ENCODE measurements at regions not wholly inside any gene's neighbourhood (a gene's known extent, or its start where the extent isn't known, plus 50 kb on each side); places are given as distances from the start of the nearest gene placed in this dataset.

GRCh38 chr7:112669306-112669705, 120.9 kb downstream of the TMEM168 start:
- TF ChIP-seq DBP (CRISPR knock-in tag; IDR thresholded peaks at IDR 0.05; ENCODE audit: not compliant biosample characterization) (no peak), MXI1 (IDR thresholded peaks at IDR 0.05; ENCODE audit: borderline replicate concordance, low read depth, low read length) (no peak), FOXP4 (CRISPR knock-in tag; IDR thresholded peaks at IDR 0.05) (no peak)

GRCh38 chr7:112670193-112670592, 120.0 kb downstream of the TMEM168 start:
- no TSS peak for BruUV-seq (replicated peaks)
- no peak for ATAC-seq
- H3K27me3 ChIP-seq (ENCODE audit: control insufficient read depth in 1 of 2, insufficient read depth in 2 of 2, low read length in 2 of 2) = no peaks in the 10 kb centered on the region
- no peaks in the 10 kb centered on the region for H3K4me1 ChIP-seq (ENCODE audit: insufficient read depth, low read length)
- H2AFZ ChIP-seq (ENCODE audit: low read length) = no peak overlapping the region
- ChIA-PET CTCF (ENCODE audit: low intra/inter-chr PET ratio, low total read pairs) (no interaction called here), POLR2A (no interaction called here)
- H3K4me3 ChIP-seq (replicated peaks in 1 of 3; ENCODE audit: insufficient read depth in 1 of 3, low read depth in 2 of 3, low read length in 3 of 3) = no peak overlapping the region
- no peak overlapping the region for H3K9ac ChIP-seq (ENCODE audit: insufficient read depth, low read depth, low read length)
- H3K9me3 ChIP-seq (ENCODE audit: low read length) = no peaks in the 10 kb centered on the region
- H3K36me3 ChIP-seq (replicated peaks in 1 of 2; ENCODE audit: control insufficient read depth in 1 of 2, insufficient read depth in 2 of 2, low read length in 2 of 2) = no peaks in the 10 kb centered on the region
- intact Hi-C loops (cut with micrococcal nuclease; ENCODE audit: unreplicated experiment) = no loop called here
- in situ Hi-C loops (cut with HindIII; ENCODE audit: extremely low pct_ligation_motif_present, low pct_unique_long_range_greater_than_20kb) = no loop called here
- no peak overlapping the region for H3K4me2 ChIP-seq (ENCODE audit: low read depth, low read length)
- under 1% methylated on average over 4 of the region's 4 CpGs for WGBS (ENCODE audit: low lambda C conversion rate)
- no peaks in the 10 kb centered on the region for H4K20me1 ChIP-seq (ENCODE audit: insufficient read depth, low read length)
- H3K79me2 ChIP-seq (ENCODE audit: insufficient read depth, low read length) = no peaks in the 10 kb centered on the region
- no peak for FAIRE-seq
- no peak for DNase-seq (ENCODE audit: low spot score)
- H3K27ac ChIP-seq (ENCODE audit: extremely low read length, insufficient read depth, low read length) = no peak overlapping the region
- TF ChIP-seq ZEB1 (IDR thresholded peaks at IDR 0.05; ENCODE audit: insufficient replicate concordance, low read depth) (no peak), ZNF780A (CRISPR knock-in tag; IDR thresholded peaks at IDR 0.05) (no peak), KDM6A (CRISPR knock-in tag; IDR thresholded peaks at IDR 0.05; ENCODE audit: low read depth) (no peak), MXD3 (CRISPR knock-in tag; IDR thresholded peaks at IDR 0.05) (no peak), KLF16 (CRISPR knock-in tag; IDR thresholded peaks at IDR 0.05) (no peak), TBP (CRISPR knock-in tag; IDR thresholded peaks at IDR 0.05) (no peak), PAXIP1 (CRISPR knock-in tag; conservative IDR thresholded peaks at IDR 0.05) (no peak), ZBTB2 (CRISPR knock-in tag; IDR thresholded peaks at IDR 0.05; ENCODE audit: low read depth) (no peak)

More at GRCh38 chr7:112669306-112669705, 120.9 kb downstream of the TMEM168 start:
- no peak for FAIRE-seq
- DNase-seq (ENCODE audit: low spot score) = no peak
- ChIA-PET CTCF (ENCODE audit: low intra/inter-chr PET ratio, low total read pairs) (no interaction called here), POLR2A (no interaction called here)
- Histone ChIP-seq H3K27ac (ENCODE audit: extremely low read length, insufficient read depth, low read length) (no peak overlapping the region), H3K9me3 (ENCODE audit: low read length) (no peaks in the 10 kb centered on the region), H3K79me2 (ENCODE audit: insufficient read depth, low read length) (no peaks in the 10 kb centered on the region), H3K4me2 (ENCODE audit: low read depth, low read length) (no peak overlapping the region), H3K4me1 (ENCODE audit: insufficient read depth, low read length) (no peaks in the 10 kb centered on the region), H3K4me3 (replicated peaks in 1 of 3; ENCODE audit: insufficient read depth in 1 of 3, low read depth in 2 of 3, low read length in 3 of 3) (no peak overlapping the region), H3K27me3 (ENCODE audit: control insufficient read depth in 1 of 2, insufficient read depth in 2 of 2, low read length in 2 of 2) (no peaks in the 10 kb centered on the region), H2AFZ (ENCODE audit: low read length) (no peak overlapping the region), H4K20me1 (ENCODE audit: insufficient read depth, low read length) (no peaks in the 10 kb centered on the region), H3K36me3 (replicated peaks in 1 of 2; ENCODE audit: control insufficient read depth in 1 of 2, insufficient read depth in 2 of 2, low read length in 2 of 2) (no peaks in the 10 kb centered on the region), H3K9ac (ENCODE audit: insufficient read depth, low read depth, low read length) (no peak overlapping the region)
- intact Hi-C loops (cut with micrococcal nuclease; ENCODE audit: unreplicated experiment) = no loop called here
- no TSS peak for BruUV-seq (replicated peaks)
- in situ Hi-C loops (cut with HindIII; ENCODE audit: extremely low pct_ligation_motif_present, low pct_unique_long_range_greater_than_20kb) = no loop called here
- ATAC-seq = no peak

All from HepG2 (cell line).